Panc1 (cell line): ENCODE measurements at regions not wholly inside any gene's neighbourhood (a gene's known extent, or its start where the extent isn't known, plus 50 kb on each side); places are given as distances from the start of the nearest gene placed in this dataset.
"Not testable (repeated sequence)": the region's sequence is repeated elsewhere in the genome, so short reads cannot be mapped to it uniquely, and the experiment has no call there.

ENCODE experiments used
- ATAC-seq: fragments of 200-7000 bp; cut with Tn5 transposase; 2 replicates; pipeline ENCODE4 v1.9.1; 2020; ENCODE audit warnings: mild to moderate bottlenecking, moderate library complexity
- BruUV-seq: library from RNA; stranded (reverse); fragments of 400-500 nt; replicated peaks from 2 replicates; lab custom pipeline; 2021; lab: Mats Ljungman, UMichigan
- CTCF ChIA-PET: fragments of 300-600 bp; sonication (Branson Sonifier 250); formaldehyde crosslinking; loops from one replicate; lab custom pipeline; 2022; ENCODE audit warnings: antibody characterized with exemption; lab: Charles Lee
- POLR2A ChIA-PET: fragments of 300-600 bp; sonication (Branson Sonifier 250); formaldehyde crosslinking; loops from one replicate; lab custom pipeline; 2022; ENCODE audit warnings: antibody characterized with exemption; lab: Charles Lee
- DNase-seq: peaks from one replicate; pipeline ENCODE4 v3.0.0-alpha.2; 2010; ENCODE audit warnings: low read depth, low spot score
- H3K27ac ChIP-seq: 2 replicates; pipeline ENCODE4 v1.5.1; 2011; ENCODE audit warnings: mild to moderate bottlenecking, low read length, inconsistent platforms
- H3K27me3 ChIP-seq: fragments of 200-500 bp; sonication (Bioruptor generic); 2 replicates; pipeline ENCODE4 v1.6.0; 2014; ENCODE audit warnings: low read length, inconsistent platforms; ENCODE audit not compliant: control insufficient read depth, insufficient read depth
- H3K36me3 ChIP-seq: fragments of 200-500 bp; sonication (Bioruptor generic); 2 replicates; pipeline ENCODE4 v1.5.1; 2014; ENCODE audit warnings: inconsistent platforms, mild to moderate bottlenecking, low read length, moderate library complexity; ENCODE audit not compliant: control insufficient read depth, insufficient read depth
- H3K4me1 ChIP-seq: 2 replicates; pipeline ENCODE4 v1.5.1; 2011; ENCODE audit warnings: inconsistent platforms, mild to moderate bottlenecking, low read length, moderate library complexity; ENCODE audit not compliant: control insufficient read depth, insufficient read depth
- H3K4me3 ChIP-seq, 2 experiments: 2 replicates each; pipeline ENCODE4 v1.5.1; 2011 to 2012; ENCODE audit warnings: low read depth in 2 of 2, low read length in 2 of 2, mild to moderate bottlenecking in 2 of 2, inconsistent platforms in 1 of 2, moderate library complexity in 1 of 2
- H3K9me3 ChIP-seq: fragments of 200-500 bp; sonication (Bioruptor generic); 2 replicates; pipeline ENCODE4 v1.5.1; 2014; ENCODE audit warnings: low read depth, mild to moderate bottlenecking, inconsistent platforms, low read length, moderate library complexity; ENCODE audit not compliant: control insufficient read depth, insufficient read depth
- POLR2AphosphoS5 ChIP-seq: IDR thresholded peaks from 2 replicates; pipeline ENCODE4 v1.6.1; 2012; ENCODE audit warnings: mild to moderate bottlenecking, low read depth, low read length, moderate library complexity
- SIN3A ChIP-seq: IDR thresholded peaks from 2 replicates; pipeline ENCODE4 v1.6.1; 2012; ENCODE audit warnings: low read depth, mild to moderate bottlenecking, low read length, moderate library complexity, borderline replicate concordance; ENCODE audit not compliant: insufficient read depth
- TCF7L2 ChIP-seq: IDR thresholded peaks from 2 replicates; pipeline ENCODE4 v1.6.1; 2011; ENCODE audit warnings: mild to moderate bottlenecking, low read depth, low read length, inconsistent platforms
- in situ Hi-C: cut with HindIII; loops from 2 replicates; pipeline ENCODE4 v1.10.0; 2016; ENCODE audit warnings: low sequenced_read_pairs, low pct_unique_long_range_greater_than_20kb
- intact Hi-C: fragments of 100-400 bp; cut with micrococcal nuclease; formaldehyde crosslinking; loops from one replicate; pipeline ENCODE4 v1.10.0; 2022; ENCODE audit not compliant: unreplicated experiment
- TF ChIP-seq, protein P1 (sequence below): fragments of 450-650 bp; IDR thresholded peaks from 2 replicates; pipeline ENCODE4 v1.5.1; 2017; ENCODE audit warnings: mild to moderate bottlenecking
- TF ChIP-seq, protein P2 (sequence below), 2 experiments: IDR thresholded peaks; 2 replicates each; pipeline ENCODE4 v1.6.1; 2011 to 2012; ENCODE audit warnings: low read depth in 2 of 2, control low read depth in 1 of 2, low read length in 1 of 2, mild to moderate bottlenecking in 1 of 2, moderate library complexity in 1 of 2; ENCODE audit not compliant: insufficient read depth in 1 of 2

DNA sequence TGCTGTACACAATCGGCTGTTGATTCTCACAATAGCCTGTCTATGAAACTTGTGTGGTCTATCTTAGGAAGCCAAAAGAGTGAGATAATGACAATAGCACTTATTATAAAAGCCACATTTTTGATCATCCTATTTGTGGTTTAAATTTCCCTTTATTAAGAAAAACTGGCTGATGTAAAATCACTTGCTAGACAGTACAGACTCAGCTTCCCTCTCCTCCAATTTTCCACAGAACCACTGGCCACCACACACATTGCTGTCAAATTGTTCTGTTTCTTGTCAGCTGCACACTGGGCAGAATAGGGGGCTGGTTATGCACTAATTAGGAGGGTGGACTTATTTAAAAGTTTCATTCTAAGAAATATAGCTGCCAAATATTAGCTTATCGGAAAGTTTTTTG lies 425.9 kb downstream of the EPHA3 start:
- ChIA-PET POLR2A (no interaction called here), CTCF (no interaction called here)
- ATAC-seq (no peak), DNase-seq (no peak)
- Histone ChIP-seq H3K4me3 (no peak overlapping the region), H3K36me3 (no peaks in the 10 kb centered on the region), H3K9me3 (no peaks in the 10 kb centered on the region), H3K27me3 (no peaks in the 10 kb centered on the region), H3K4me1 (no peaks in the 10 kb centered on the region), H3K27ac (no peak overlapping the region)
- BruUV-seq = no TSS peak
- in situ Hi-C loops = no loop called here
- TF ChIP-seq, protein P1, sequence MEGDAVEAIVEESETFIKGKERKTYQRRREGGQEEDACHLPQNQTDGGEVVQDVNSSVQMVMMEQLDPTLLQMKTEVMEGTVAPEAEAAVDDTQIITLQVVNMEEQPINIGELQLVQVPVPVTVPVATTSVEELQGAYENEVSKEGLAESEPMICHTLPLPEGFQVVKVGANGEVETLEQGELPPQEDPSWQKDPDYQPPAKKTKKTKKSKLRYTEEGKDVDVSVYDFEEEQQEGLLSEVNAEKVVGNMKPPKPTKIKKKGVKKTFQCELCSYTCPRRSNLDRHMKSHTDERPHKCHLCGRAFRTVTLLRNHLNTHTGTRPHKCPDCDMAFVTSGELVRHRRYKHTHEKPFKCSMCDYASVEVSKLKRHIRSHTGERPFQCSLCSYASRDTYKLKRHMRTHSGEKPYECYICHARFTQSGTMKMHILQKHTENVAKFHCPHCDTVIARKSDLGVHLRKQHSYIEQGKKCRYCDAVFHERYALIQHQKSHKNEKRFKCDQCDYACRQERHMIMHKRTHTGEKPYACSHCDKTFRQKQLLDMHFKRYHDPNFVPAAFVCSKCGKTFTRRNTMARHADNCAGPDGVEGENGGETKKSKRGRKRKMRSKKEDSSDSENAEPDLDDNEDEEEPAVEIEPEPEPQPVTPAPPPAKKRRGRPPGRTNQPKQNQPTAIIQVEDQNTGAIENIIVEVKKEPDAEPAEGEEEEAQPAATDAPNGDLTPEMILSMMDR = no peak
- TF ChIP-seq, protein P2, sequence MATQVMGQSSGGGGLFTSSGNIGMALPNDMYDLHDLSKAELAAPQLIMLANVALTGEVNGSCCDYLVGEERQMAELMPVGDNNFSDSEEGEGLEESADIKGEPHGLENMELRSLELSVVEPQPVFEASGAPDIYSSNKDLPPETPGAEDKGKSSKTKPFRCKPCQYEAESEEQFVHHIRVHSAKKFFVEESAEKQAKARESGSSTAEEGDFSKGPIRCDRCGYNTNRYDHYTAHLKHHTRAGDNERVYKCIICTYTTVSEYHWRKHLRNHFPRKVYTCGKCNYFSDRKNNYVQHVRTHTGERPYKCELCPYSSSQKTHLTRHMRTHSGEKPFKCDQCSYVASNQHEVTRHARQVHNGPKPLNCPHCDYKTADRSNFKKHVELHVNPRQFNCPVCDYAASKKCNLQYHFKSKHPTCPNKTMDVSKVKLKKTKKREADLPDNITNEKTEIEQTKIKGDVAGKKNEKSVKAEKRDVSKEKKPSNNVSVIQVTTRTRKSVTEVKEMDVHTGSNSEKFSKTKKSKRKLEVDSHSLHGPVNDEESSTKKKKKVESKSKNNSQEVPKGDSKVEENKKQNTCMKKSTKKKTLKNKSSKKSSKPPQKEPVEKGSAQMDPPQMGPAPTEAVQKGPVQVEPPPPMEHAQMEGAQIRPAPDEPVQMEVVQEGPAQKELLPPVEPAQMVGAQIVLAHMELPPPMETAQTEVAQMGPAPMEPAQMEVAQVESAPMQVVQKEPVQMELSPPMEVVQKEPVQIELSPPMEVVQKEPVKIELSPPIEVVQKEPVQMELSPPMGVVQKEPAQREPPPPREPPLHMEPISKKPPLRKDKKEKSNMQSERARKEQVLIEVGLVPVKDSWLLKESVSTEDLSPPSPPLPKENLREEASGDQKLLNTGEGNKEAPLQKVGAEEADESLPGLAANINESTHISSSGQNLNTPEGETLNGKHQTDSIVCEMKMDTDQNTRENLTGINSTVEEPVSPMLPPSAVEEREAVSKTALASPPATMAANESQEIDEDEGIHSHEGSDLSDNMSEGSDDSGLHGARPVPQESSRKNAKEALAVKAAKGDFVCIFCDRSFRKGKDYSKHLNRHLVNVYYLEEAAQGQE (IDR thresholded peaks at IDR 0.05; ENCODE audit: insufficient read depth in 1 of 2, low read depth in 2 of 2, low read length in 1 of 2) = no peak
- TF ChIP-seq SIN3A = no peak
- no peak for TF ChIP-seq POLR2AphosphoS5
- TF ChIP-seq TCF7L2 = no peak
- intact Hi-C loops = no loop called here

DNA sequence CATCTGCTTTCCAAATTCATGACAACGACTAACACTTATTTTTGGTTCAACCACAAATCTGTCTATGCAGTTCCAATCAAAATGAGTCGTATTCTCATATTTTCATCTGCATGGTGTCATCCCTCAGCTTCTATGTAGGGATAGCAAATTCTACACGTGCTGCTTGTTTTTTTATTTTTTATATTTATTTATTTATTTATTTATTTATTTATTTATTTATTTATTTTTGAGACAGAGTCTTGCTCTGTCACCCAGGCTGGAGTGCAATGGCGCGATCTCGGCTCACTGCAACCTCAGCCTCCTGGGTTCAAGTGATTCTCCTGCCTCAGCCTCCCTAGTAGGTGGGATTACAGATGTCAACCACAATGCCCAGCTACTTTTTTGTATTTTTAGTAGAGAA lies 447.2 kb downstream of the EPHA3 start:
- DNase-seq, ATAC-seq, CTCF ChIA-PET: not testable (repeated sequence)

DNA sequence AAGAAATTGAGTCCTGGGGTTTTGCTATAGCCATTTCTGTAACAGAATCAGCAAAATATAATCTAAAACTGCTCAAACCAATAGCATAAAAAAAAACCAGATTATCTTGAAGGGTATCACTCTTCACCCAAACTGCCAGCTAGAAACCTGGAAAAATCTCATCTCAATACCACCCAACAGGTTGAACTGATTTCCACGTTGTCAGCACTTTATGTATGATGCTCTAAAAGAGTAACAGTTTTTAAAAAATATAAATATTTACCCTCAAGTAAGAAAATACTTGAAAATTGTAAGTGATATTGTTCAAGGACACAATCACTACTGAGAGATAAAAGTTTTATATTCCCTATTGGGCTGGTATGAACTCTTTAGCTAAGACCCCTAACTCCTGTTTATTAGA lies 451.3 kb downstream of the EPHA3 start:
- ChIA-PET POLR2A (no interaction called here), CTCF (no interaction called here)
- in situ Hi-C loops = no loop called here
- Histone ChIP-seq H3K27me3 (no peaks in the 10 kb centered on the region), H3K9me3 (no peaks in the 10 kb centered on the region), H3K36me3 (no peaks in the 10 kb centered on the region), H3K4me1 (no peaks in the 10 kb centered on the region), H3K27ac (no peak overlapping the region), H3K4me3 (no peak overlapping the region)
- DNase-seq (no peak), ATAC-seq (no peak)
- TF ChIP-seq POLR2AphosphoS5 (no peak), TCF7L2 (no peak), SIN3A (no peak)
- TF ChIP-seq, protein P1 = no peak
- TF ChIP-seq, protein P2 (IDR thresholded peaks at IDR 0.05; ENCODE audit: insufficient read depth in 1 of 2, low read depth in 2 of 2, low read length in 1 of 2) = no peak
- BruUV-seq = no TSS peak
- intact Hi-C loops = no loop called here

More for the DNA sequence above, 447.2 kb downstream of the EPHA3 start:
- H3K27me3 ChIP-seq, in situ Hi-C loops, BruUV-seq, H3K9me3 ChIP-seq, POLR2A ChIA-PET, H3K4me3 ChIP-seq, H3K36me3 ChIP-seq, H3K27ac ChIP-seq, H3K4me1 ChIP-seq, intact Hi-C loops: not testable (repeated sequence)
